ENCODE measurements at regions not wholly inside any gene's neighbourhood (a gene's known extent, or its start where the extent isn't known, plus 50 kb on each side); places are given as distances from the start of the nearest gene placed in this dataset.

GRCh38 chr12:103073630-103074029, 116.2 kb downstream of the ASCL1 start:
- Histone ChIP-seq H2AFZ (ENCODE audit: insufficient read depth, low read depth, low read length, poor library complexity, severe bottlenecking) (no peak overlapping the region), H3K27ac (ENCODE audit: low read length in 2 of 2) (no peak overlapping the region), H3K4me1 (ENCODE audit: control insufficient read depth in 2 of 2, insufficient read depth in 2 of 2, low read length in 2 of 2) (no peaks in the 10 kb centered on the region), H3K4me3 (ENCODE audit: control extremely low read depth in 1 of 5, extremely low read depth in 1 of 5, insufficient read depth in 1 of 5, low read depth in 2 of 5, low read length in 4 of 5) (no peak overlapping the region), H3K4me2 (replicated peaks; ENCODE audit: low read depth, low read length, poor library complexity, severe bottlenecking) (no peak overlapping the region), H4K20me1 (ENCODE audit: control insufficient read depth, insufficient read depth, low read length, poor library complexity, severe bottlenecking) (no peaks in the 10 kb centered on the region), H3K36me3 (replicated peaks in 1 of 2; ENCODE audit: control extremely low read depth in 1 of 2, control insufficient read depth in 1 of 2, extremely low read depth in 1 of 2, insufficient read depth in 2 of 2, low read length in 1 of 2) (no peaks in the 10 kb centered on the region), H3K79me2 (ENCODE audit: control insufficient read depth, insufficient read depth, low read length) (no peaks in the 10 kb centered on the region), H3K9ac (ENCODE audit: low read length) (no peak overlapping the region), H3K9me3 (ENCODE audit: control extremely low read depth in 1 of 3, control insufficient read depth in 2 of 3, insufficient read depth in 1 of 3, low read length in 2 of 3) (peaks cover 0 to 2% (median 0%) of the 10 kb centered on the region in 3 donors), H3K27me3 (replicated peaks in 1 of 4; ENCODE audit: control extremely low read depth in 1 of 4, control insufficient read depth in 3 of 4, insufficient read depth in 4 of 4, low read length in 3 of 4) (no peaks in the 10 kb centered on the region)
- DNase-seq: no peak
- TF ChIP-seq EZH2 (IDR thresholded peaks at IDR 0.05; ENCODE audit: borderline replicate concordance, insufficient read depth, low read depth, low read length, poor library complexity, severe bottlenecking) (no peak), CTCF (IDR thresholded peaks at IDR 0.05) (no peak)
- Mint-ChIP-seq H3K27me3 (peaks cover 8% of the 10 kb centered on the region), H3K27ac (no peak overlapping the region), H3K9me3 (ENCODE audit: insufficient read depth) (peaks cover 2% of the 10 kb centered on the region), H3K4me1 (no peaks in the 10 kb centered on the region), H3K4me3 (no peak overlapping the region)
- ChIA-PET CTCF (no interaction called here), POLR2A (no interaction called here)
- WGBS (ENCODE audit: insufficient coverage): 100% methylated on average over 2 of the region's 3 CpGs
- ATAC-seq (ENCODE audit: low read depth): no peak
- intact Hi-C loops (cut with micrococcal nuclease): no loop called here

GRCh38 chr12:103075848-103076247, 118.4 kb downstream of the ASCL1 start:
- Mint-ChIP-seq H3K4me1 (no peaks in the 10 kb centered on the region), H3K9me3 (ENCODE audit: insufficient read depth) (peaks cover 8% of the 10 kb centered on the region), H3K4me3 (no peak overlapping the region), H3K27me3 (peaks cover 8% of the 10 kb centered on the region), H3K27ac (no peak overlapping the region)
- H3K36me3 ChIP-seq (replicated peaks in 1 of 2; ENCODE audit: control extremely low read depth in 1 of 2, control insufficient read depth in 1 of 2, extremely low read depth in 1 of 2, insufficient read depth in 2 of 2, low read length in 1 of 2): no peaks in the 10 kb centered on the region
- no peak overlapping the region for H3K4me3 ChIP-seq (ENCODE audit: control extremely low read depth in 1 of 5, extremely low read depth in 1 of 5, insufficient read depth in 1 of 5, low read depth in 2 of 5, low read length in 4 of 5)
- intact Hi-C loops (cut with micrococcal nuclease): no loop called here
- H3K9ac ChIP-seq (ENCODE audit: low read length): no peak overlapping the region
- H3K9me3 ChIP-seq (ENCODE audit: control extremely low read depth in 1 of 3, control insufficient read depth in 2 of 3, insufficient read depth in 1 of 3, low read length in 2 of 3): no peaks in the 10 kb centered on the region
- no peak overlapping the region for H2AFZ ChIP-seq (ENCODE audit: insufficient read depth, low read depth, low read length, poor library complexity, severe bottlenecking)
- TF ChIP-seq CTCF (IDR thresholded peaks at IDR 0.05): no peak
- no peak for TF ChIP-seq EZH2 (IDR thresholded peaks at IDR 0.05; ENCODE audit: borderline replicate concordance, insufficient read depth, low read depth, low read length, poor library complexity, severe bottlenecking)
- no peaks in the 10 kb centered on the region for H4K20me1 ChIP-seq (ENCODE audit: control insufficient read depth, insufficient read depth, low read length, poor library complexity, severe bottlenecking)
- ATAC-seq (ENCODE audit: low read depth): no peak
- ChIA-PET CTCF (no interaction called here), POLR2A (no interaction called here)
- H3K4me1 ChIP-seq (ENCODE audit: control insufficient read depth in 2 of 2, insufficient read depth in 2 of 2, low read length in 2 of 2): no peaks in the 10 kb centered on the region
- no peaks in the 10 kb centered on the region for H3K27me3 ChIP-seq (replicated peaks in 1 of 4; ENCODE audit: control extremely low read depth in 1 of 4, control insufficient read depth in 3 of 4, insufficient read depth in 4 of 4, low read length in 3 of 4)
- H3K27ac ChIP-seq (ENCODE audit: low read length in 2 of 2): no peak overlapping the region
- H3K79me2 ChIP-seq (ENCODE audit: control insufficient read depth, insufficient read depth, low read length): no peaks in the 10 kb centered on the region
- no peak overlapping the region for H3K4me2 ChIP-seq (replicated peaks; ENCODE audit: low read depth, low read length, poor library complexity, severe bottlenecking)
- WGBS (ENCODE audit: insufficient coverage): no CpG with 5 or more reads among the region's 2 CpGs
- DNase-seq: no peak
